ENCODE measurements at regions not wholly inside any gene's neighbourhood (a gene's known extent, or its start where the extent isn't known, plus 50 kb on each side); places are given as distances from the start of the nearest gene placed in this dataset.
"Not testable (repeated sequence)": the region's sequence is repeated elsewhere in the genome, so short reads cannot be mapped to it uniquely, and the experiment has no call there.

- no peak for DNase-seq (ENCODE audit: low read depth)
Measured at GRCh38 chr1:181259026-181259745, 170.7 kb downstream of the IER5 start.

GRCh38 chr1:181260271-181260670 is 171.8 kb downstream of the IER5 start:
- no peak for DNase-seq (ENCODE audit: low read depth)

GRCh38 chr1:181260994-181261393 is 172.5 kb downstream of the IER5 start:
- DNase-seq (ENCODE audit: low read depth) = no peak

- DNase-seq (ENCODE audit: low read depth) = no peak
Measured at GRCh38 chr1:181262069-181262468, 173.6 kb downstream of the IER5 start.

- DNase-seq (ENCODE audit: low read depth) = no peak
Measured at GRCh38 chr1:181263444-181263843, 174.9 kb downstream of the IER5 start.

GRCh38 chr1:181264821-181265220 is 176.3 kb downstream of the IER5 start:
- DNase-seq (ENCODE audit: low read depth) = no peak

- DNase-seq (ENCODE audit: low read depth) = no peak
Measured at GRCh38 chr1:181284978-181285377, 196.5 kb downstream of the IER5 start.

GRCh38 chr1:181295217-181295616 is 188.1 kb upstream of the CACNA1E start:
- no peak for DNase-seq (ENCODE audit: low read depth)

- no peak for DNase-seq (ENCODE audit: low read depth)
Measured at GRCh38 chr1:181296180-181296579, 187.1 kb upstream of the CACNA1E start.

GRCh38 chr1:181308098-181308497 is 175.2 kb upstream of the CACNA1E start:
- DNase-seq (ENCODE audit: low read depth) = no peak

GRCh38 chr1:181310560-181310959 is 172.8 kb upstream of the CACNA1E start:
- no peak for DNase-seq (ENCODE audit: low read depth)

GRCh38 chr1:181312946-181313345 is 170.4 kb upstream of the CACNA1E start:
- DNase-seq (ENCODE audit: low read depth) = no peak

GRCh38 chr1:181313466-181313865 is 169.9 kb upstream of the CACNA1E start:
- no peak for DNase-seq (ENCODE audit: low read depth)

GRCh38 chr1:181314010-181314409 is 169.3 kb upstream of the CACNA1E start:
- no peak for DNase-seq (ENCODE audit: low read depth)

GRCh38 chr1:181314959-181315358 is 168.4 kb upstream of the CACNA1E start:
- DNase-seq (ENCODE audit: low read depth) = no peak

- no peak for DNase-seq (ENCODE audit: low read depth)
Measured at GRCh38 chr1:181317261-181317930, 165.9 kb upstream of the CACNA1E start.

- no peak for DNase-seq (ENCODE audit: low read depth)
Measured at GRCh38 chr1:181318022-181318857, 165.1 kb upstream of the CACNA1E start.

- no peak for DNase-seq (ENCODE audit: low read depth)
Measured at GRCh38 chr1:181318858-181319235, 164.5 kb upstream of the CACNA1E start.

- no peak for DNase-seq (ENCODE audit: low read depth)
Measured at GRCh38 chr1:181319907-181320306, 163.4 kb upstream of the CACNA1E start.

GRCh38 chr1:181324797-181325616 is 158.3 kb upstream of the CACNA1E start:
- DNase-seq (ENCODE audit: low read depth) = no peak

- DNase-seq (ENCODE audit: low read depth) = not testable (repeated sequence)
Measured at GRCh38 chr1:181325765-181326164, 157.6 kb upstream of the CACNA1E start.

GRCh38 chr1:181326348-181326747 is 157.0 kb upstream of the CACNA1E start:
- no peak for DNase-seq (ENCODE audit: low read depth)

Measured in stromal cell of bone marrow (primary cell).